ACHN (cell line): ENCODE measurements at regions not wholly inside any gene's neighbourhood (a gene's known extent, or its start where the extent isn't known, plus 50 kb on each side); places are given as distances from the start of the nearest gene placed in this dataset.
"Not testable (repeated sequence)": the region's sequence is repeated elsewhere in the genome, so short reads cannot be mapped to it uniquely, and the experiment has no call there.

ENCODE experiments used
- DNase-seq: peaks from one replicate; pipeline ENCODE4 v3.0.0-alpha.2; 2015
- in situ Hi-C: cut with HindIII; loops from 2 replicates; pipeline ENCODE4 v1.10.0; 2017; ENCODE audit warnings: low sequenced_read_pairs, low pct_ligation_motif_present, low pct_unique_long_range_greater_than_20kb

GRCh38 chr2:7436096-7436906 is 519.1 kb downstream of the RNF144A start:
- in situ Hi-C loops, result no loop called here
- DNase-seq, result no peak

- no peak for DNase-seq
- in situ Hi-C loops, result no loop called here
Measured at GRCh38 chr2:7437141-7437540, 519.9 kb downstream of the RNF144A start.

- DNase-seq, result no peak
- in situ Hi-C loops, result no loop called here
Measured at GRCh38 chr2:7437716-7438632, 520.8 kb downstream of the RNF144A start.

GRCh38 chr2:7438855-7439254 is 521.6 kb downstream of the RNF144A start:
- no peak for DNase-seq
- in situ Hi-C loops, result no loop called here

GRCh38 chr2:7440977-7441376 is 523.8 kb downstream of the RNF144A start:
- in situ Hi-C loops, result no loop called here
- no peak for DNase-seq

GRCh38 chr2:7441841-7442240 is 524.6 kb downstream of the RNF144A start:
- in situ Hi-C loops, DNase-seq: not testable (repeated sequence)

- DNase-seq, result no peak
- in situ Hi-C loops, result no loop called here
Measured at GRCh38 chr2:7444626-7445025, 527.4 kb downstream of the RNF144A start.

GRCh38 chr2:7448578-7449264 is 531.5 kb downstream of the RNF144A start:
- no peak for DNase-seq
- in situ Hi-C loops, result no loop called here

- in situ Hi-C loops, result no loop called here
- no peak for DNase-seq
Measured at GRCh38 chr2:7449298-7449697, 532.1 kb downstream of the RNF144A start.

- no peak for DNase-seq
- in situ Hi-C loops, result no loop called here
Measured at GRCh38 chr2:7450188-7450832, 533.1 kb downstream of the RNF144A start.

- no peak for DNase-seq
- in situ Hi-C loops, result no loop called here
Measured at GRCh38 chr2:7450833-7451190, 533.6 kb downstream of the RNF144A start.

- in situ Hi-C loops, result no loop called here
- no peak for DNase-seq
Measured at GRCh38 chr2:7452110-7452876, 535.1 kb downstream of the RNF144A start.

GRCh38 chr2:7454592-7454991 is 537.4 kb downstream of the RNF144A start:
- in situ Hi-C loops, result no loop called here
- DNase-seq, result no peak

- DNase-seq, result no peak
- in situ Hi-C loops, result no loop called here
Measured at GRCh38 chr2:7456762-7457161, 539.5 kb downstream of the RNF144A start.

GRCh38 chr2:7458066-7458465 is 540.9 kb downstream of the RNF144A start:
- in situ Hi-C loops, result no loop called here
- DNase-seq, result no peak

- in situ Hi-C loops, result no loop called here
- DNase-seq, result no peak
Measured at GRCh38 chr2:7467782-7468447, 550.7 kb downstream of the RNF144A start.

GRCh38 chr2:7468448-7468828 is 551.2 kb downstream of the RNF144A start:
- in situ Hi-C loops, result no loop called here
- DNase-seq, result no peak

- no peak for DNase-seq
- in situ Hi-C loops, result no loop called here
Measured at GRCh38 chr2:7468955-7469354, 551.7 kb downstream of the RNF144A start.
